SU-DHL-6 (cell line): ENCODE measurements at regions not wholly inside any gene's neighbourhood (a gene's known extent, or its start where the extent isn't known, plus 50 kb on each side); places are given as distances from the start of the nearest gene placed in this dataset.

Source experiments
- CTCF ChIP-seq: fragments of 200-600 bp; sonication (generic); IDR thresholded peaks from one replicate; pipeline ENCODE4 v1.5.1; 2017; ENCODE audit warnings: antibody characterized with exemption, mild to moderate bottlenecking, low read length, moderate library complexity; ENCODE audit not compliant: insufficient read depth, poor library complexity, severe bottlenecking
- EZH2phosphoT487 ChIP-seq: fragments of 200-600 bp; sonication (generic), shearing (Covaris generic); conservative IDR thresholded peaks from 2 replicates; pipeline ENCODE4 v1.6.1; 2018; ENCODE audit warnings: mild to moderate bottlenecking, antibody characterized with exemption, low read length, moderate library complexity, mixed read lengths

GRCh38 chr9:96073531-96074480, 198.3 kb downstream of the ERCC6L2 start:
- TF ChIP-seq CTCF = no peak
- no peak for TF ChIP-seq EZH2phosphoT487
